Esophagus mucosa (tissue), 1 donor: ENCODE measurements at regions not wholly inside any gene's neighbourhood (a gene's known extent, or its start where the extent isn't known, plus 50 kb on each side); places are given as distances from the start of the nearest gene placed in this dataset.
"Not testable (repeated sequence)": the region's sequence is repeated elsewhere in the genome, so short reads cannot be mapped to it uniquely, and the experiment has no call there.

Experiments
- ATAC-seq: fragments of 200-7000 bp; cut with Tn5 transposase; one replicate; pipeline ENCODE4 v1.9.1; 2020
- donor health status: DM: yes; HTN: yes; CAD: no.

- ATAC-seq, result not testable (repeated sequence)
Measured at GRCh38 chr7:63555226-63555994, 443.2 kb upstream of the ZNF722 start.

GRCh38 chr7:63556223-63556622 is 442.4 kb upstream of the ZNF722 start:
- ATAC-seq, result not testable (repeated sequence)

GRCh38 chr7:63559016-63559415 is 439.6 kb upstream of the ZNF722 start:
- not testable (repeated sequence) for ATAC-seq

- ATAC-seq, result not testable (repeated sequence)
Measured at GRCh38 chr7:63559826-63560465, 438.7 kb upstream of the ZNF722 start.

- not testable (repeated sequence) for ATAC-seq
Measured at GRCh38 chr7:63561911-63562310, 436.7 kb upstream of the ZNF722 start.

- peak; percentile 22 for ATAC-seq
Measured at GRCh38 chr7:63562364-63563060, 436.1 kb upstream of the ZNF722 start.

- not testable (repeated sequence) for ATAC-seq
Measured at GRCh38 chr7:63563151-63563940, 435.3 kb upstream of the ZNF722 start.

GRCh38 chr7:63564882-63565281 is 433.8 kb upstream of the ZNF722 start:
- ATAC-seq, result not testable (repeated sequence)

GRCh38 chr7:63566886-63567285 is 431.8 kb upstream of the ZNF722 start:
- not testable (repeated sequence) for ATAC-seq

GRCh38 chr7:63567636-63568035 is 431.0 kb upstream of the ZNF722 start:
- not testable (repeated sequence) for ATAC-seq

GRCh38 chr7:63568571-63569313 is 429.9 kb upstream of the ZNF722 start:
- not testable (repeated sequence) for ATAC-seq

GRCh38 chr7:63570386-63571115 is 428.1 kb upstream of the ZNF722 start:
- ATAC-seq, result not testable (repeated sequence)

GRCh38 chr7:63572196-63572595 is 426.5 kb upstream of the ZNF722 start:
- ATAC-seq, result peak; percentile 6

- not testable (repeated sequence) for ATAC-seq
Measured at GRCh38 chr7:63572956-63573355, 425.7 kb upstream of the ZNF722 start.

- ATAC-seq, result not testable (repeated sequence)
Measured at GRCh38 chr7:63573412-63573811, 425.2 kb upstream of the ZNF722 start.

- ATAC-seq, result not testable (repeated sequence)
Measured at GRCh38 chr7:63576421-63576820, 422.2 kb upstream of the ZNF722 start.

GRCh38 chr7:63577066-63577465 is 421.6 kb upstream of the ZNF722 start:
- not testable (repeated sequence) for ATAC-seq

- peak; percentile 17 for ATAC-seq
Measured at GRCh38 chr7:63580045-63580444, 418.6 kb upstream of the ZNF722 start.

GRCh38 chr7:63580536-63581300 is 417.9 kb upstream of the ZNF722 start:
- peak; percentile 25 for ATAC-seq

- ATAC-seq, result peak; percentile 11
Measured at GRCh38 chr7:63582771-63583170, 415.9 kb upstream of the ZNF722 start.
